GM12865 (cell line): ENCODE measurements at regions not wholly inside any gene's neighbourhood (a gene's known extent, or its start where the extent isn't known, plus 50 kb on each side); places are given as distances from the start of the nearest gene placed in this dataset.

Experiments
- DNase-seq: peaks from one replicate; pipeline ENCODE4 v3.0.0; 2010; ENCODE audit warnings: low read depth
- H3K4me3 ChIP-seq: 2 replicates; pipeline ENCODE4 v1.5.1; 2011; ENCODE audit warnings: mild to moderate bottlenecking, low read depth, low read length, control low read depth
- CTCF ChIP-seq: IDR thresholded peaks from 2 replicates; pipeline ENCODE4 v1.5.1; 2011; ENCODE audit warnings: low read length, control low read depth, low read depth, inconsistent platforms; ENCODE audit not compliant: insufficient read depth; ENCODE audit errors: missing control alignments

- no peak overlapping the region for H3K4me3 ChIP-seq
- no peak for DNase-seq
- TF ChIP-seq CTCF, result no peak
Measured at GRCh38 chr20:61048302-61048701, 203.8 kb upstream of the CDH4 start.

- H3K4me3 ChIP-seq, result no peak overlapping the region
- no peak for DNase-seq
- TF ChIP-seq CTCF, result no peak
Measured at GRCh38 chr20:61049684-61050083, 202.4 kb upstream of the CDH4 start.

DNA sequence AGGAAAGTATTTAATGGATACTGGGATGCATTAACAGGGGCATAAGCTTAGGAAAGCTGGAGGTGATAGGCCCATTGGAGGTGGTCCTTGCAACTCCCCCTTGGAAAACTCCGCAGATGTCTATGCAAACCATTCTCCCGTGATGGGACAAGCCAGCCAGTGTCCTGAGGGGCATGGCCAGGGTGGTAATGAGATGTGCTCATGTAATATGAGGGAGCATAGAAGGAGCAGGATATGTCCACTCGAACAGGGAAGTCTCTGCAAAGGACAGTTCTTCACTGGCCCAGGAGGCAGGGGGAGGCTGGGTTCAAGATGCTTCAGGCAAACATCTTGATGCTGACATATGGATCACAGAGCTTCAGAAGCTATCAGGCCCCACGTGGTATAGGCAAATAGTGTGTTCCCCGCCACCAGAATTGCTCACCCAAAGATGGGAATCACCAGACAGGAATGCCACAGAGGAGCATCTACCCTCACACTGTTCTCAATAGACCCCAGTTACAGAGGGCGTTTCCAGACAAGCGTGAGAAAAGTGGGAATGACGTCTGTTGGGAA lies 201.6 kb upstream of the CDH4 start:
- DNase-seq, result no peak
- H3K4me3 ChIP-seq, result no peak overlapping the region
- TF ChIP-seq CTCF, result no peak

DNA sequence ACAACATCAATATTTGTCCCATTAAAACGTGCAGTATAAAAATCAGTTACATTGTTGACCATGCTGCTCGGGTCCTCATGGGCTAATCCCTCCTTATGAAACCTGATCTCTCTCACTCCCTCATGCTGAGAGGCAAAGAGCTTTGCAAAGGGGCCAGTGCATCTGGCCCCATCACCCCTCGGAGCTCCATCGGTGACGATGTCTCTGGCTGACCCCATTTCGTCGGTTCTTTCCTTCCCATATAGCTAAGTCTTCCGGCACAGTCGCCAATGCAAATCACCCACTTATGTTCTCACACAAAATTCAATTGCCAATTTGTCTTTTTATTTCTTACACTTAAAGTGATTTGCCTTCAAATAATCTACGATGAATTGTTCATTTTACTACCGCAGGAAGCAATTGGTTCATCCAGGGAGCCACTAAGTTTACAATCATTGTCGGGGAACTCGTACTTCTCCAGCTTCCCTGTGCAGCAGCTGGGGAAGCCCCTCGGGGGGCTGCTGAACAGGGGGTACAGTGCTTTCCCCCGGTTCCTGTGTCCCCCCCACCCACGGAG lies 199.8 kb upstream of the CDH4 start:
- TF ChIP-seq CTCF, result no peak
- no peak for DNase-seq
- no peak overlapping the region for H3K4me3 ChIP-seq

- no peak overlapping the region for H3K4me3 ChIP-seq
- TF ChIP-seq CTCF, result no peak
- DNase-seq, result no peak
Measured at GRCh38 chr20:61052776-61053442, 199.2 kb upstream of the CDH4 start.

DNA sequence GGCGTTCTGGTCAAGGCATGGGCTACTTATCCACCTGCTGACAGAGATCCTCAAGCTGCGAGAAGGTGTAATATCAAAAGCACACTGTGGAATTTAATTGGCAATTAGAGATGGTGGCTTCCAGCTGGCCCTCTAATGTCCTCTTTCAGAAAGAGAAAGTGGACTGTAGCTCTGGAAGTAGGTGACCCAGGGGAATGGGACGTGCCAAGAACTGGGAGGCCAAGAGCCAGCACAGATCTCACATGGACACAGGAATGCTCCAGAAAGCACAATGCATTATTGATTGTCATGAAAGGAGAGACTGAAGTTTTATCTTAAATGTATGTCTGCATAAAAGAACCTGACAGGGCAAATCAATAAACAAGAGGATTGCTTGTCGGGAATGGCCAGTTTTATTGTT lies 198.6 kb upstream of the CDH4 start:
- DNase-seq, result no peak
- no peak for TF ChIP-seq CTCF
- no peak overlapping the region for H3K4me3 ChIP-seq
